ENCODE measurements at regions not wholly inside any gene's neighbourhood (a gene's known extent, or its start where the extent isn't known, plus 50 kb on each side); places are given as distances from the start of the nearest gene placed in this dataset.

GRCh38 chr9:106704056-106704615 is 158.8 kb upstream of the ZNF462 start:
- TF ChIP-seq CTCF (conservative IDR thresholded peaks at IDR 0.05; ENCODE audit: low read depth, low read length) (no peak), EZH2 (IDR thresholded peaks at IDR 0.05; ENCODE audit: low read length, unreplicated experiment) (no peak)
